ENCODE measurements at regions not wholly inside any gene's neighbourhood (a gene's known extent, or its start where the extent isn't known, plus 50 kb on each side); places are given as distances from the start of the nearest gene placed in this dataset.

GRCh38 chr22:48866906-48867681 is 960.6 kb downstream of the BRD1 start:
- no peak for DNase-seq (ENCODE audit: low read depth in 1 of 2, low spot score in 1 of 2)
- no peak for TF ChIP-seq JUND (IDR thresholded peaks at IDR 0.05; ENCODE audit: low read depth)
- in situ Hi-C loops (cut with HindIII; ENCODE audit: low pct_unique_long_range_greater_than_20kb, low sequenced_read_pairs) = no loop called here

GRCh38 chr22:48864748-48865147 is 962.9 kb downstream of the BRD1 start:
- in situ Hi-C loops (cut with HindIII; ENCODE audit: low pct_unique_long_range_greater_than_20kb, low sequenced_read_pairs) = no loop called here
- no peak for DNase-seq (ENCODE audit: low read depth in 1 of 2, low spot score in 1 of 2)
- no peak for TF ChIP-seq JUND (IDR thresholded peaks at IDR 0.05; ENCODE audit: low read depth)

- in situ Hi-C loops (cut with HindIII; ENCODE audit: low pct_unique_long_range_greater_than_20kb, low sequenced_read_pairs) = no loop called here
- no peak for TF ChIP-seq JUND (IDR thresholded peaks at IDR 0.05; ENCODE audit: low read depth)
- DNase-seq (ENCODE audit: low read depth in 1 of 2, low spot score in 1 of 2) = no peak
Observed at GRCh38 chr22:48863965-48864528, 963.6 kb downstream of the BRD1 start.

- in situ Hi-C loops (cut with HindIII; ENCODE audit: low pct_unique_long_range_greater_than_20kb, low sequenced_read_pairs) = no loop called here
Observed at GRCh38 chr22:48860557-48860956, 967.1 kb downstream of the BRD1 start.

GRCh38 chr22:48858856-48859255 is 968.8 kb downstream of the BRD1 start:
- no peak for DNase-seq (ENCODE audit: low read depth in 1 of 2, low spot score in 1 of 2)
- no peak for TF ChIP-seq JUND (IDR thresholded peaks at IDR 0.05; ENCODE audit: low read depth)
- in situ Hi-C loops (cut with HindIII; ENCODE audit: low pct_unique_long_range_greater_than_20kb, low sequenced_read_pairs) = no loop called here

More at GRCh38 chr22:48860557-48860956, 967.1 kb downstream of the BRD1 start:
- no peak for DNase-seq (ENCODE audit: low read depth in 1 of 2, low spot score in 1 of 2)
- no peak for TF ChIP-seq JUND (IDR thresholded peaks at IDR 0.05; ENCODE audit: low read depth)

GRCh38 chr22:48858121-48858520 is 969.6 kb downstream of the BRD1 start:
- in situ Hi-C loops (cut with HindIII; ENCODE audit: low pct_unique_long_range_greater_than_20kb, low sequenced_read_pairs) = no loop called here
- no peak for DNase-seq (ENCODE audit: low read depth in 1 of 2, low spot score in 1 of 2)

GRCh38 chr22:48857202-48857805 is 970.4 kb downstream of the BRD1 start:
- in situ Hi-C loops (cut with HindIII; ENCODE audit: low pct_unique_long_range_greater_than_20kb, low sequenced_read_pairs) = no loop called here
- no peak for TF ChIP-seq JUND (IDR thresholded peaks at IDR 0.05; ENCODE audit: low read depth)
- no peak for DNase-seq (ENCODE audit: low read depth in 1 of 2, low spot score in 1 of 2)

More at GRCh38 chr22:48858121-48858520, 969.6 kb downstream of the BRD1 start:
- no peak for TF ChIP-seq JUND (IDR thresholded peaks at IDR 0.05; ENCODE audit: low read depth)

GRCh38 chr22:48856308-48856615 is 971.4 kb downstream of the BRD1 start:
- no peak for DNase-seq (ENCODE audit: low read depth in 1 of 2, low spot score in 1 of 2)
- TF ChIP-seq JUND (IDR thresholded peaks at IDR 0.05; ENCODE audit: low read depth) = no peak
- in situ Hi-C loops (cut with HindIII; ENCODE audit: low pct_unique_long_range_greater_than_20kb, low sequenced_read_pairs) = no loop called here

GRCh38 chr22:48855593-48856307 is 971.9 kb downstream of the BRD1 start:
- in situ Hi-C loops (cut with HindIII; ENCODE audit: low pct_unique_long_range_greater_than_20kb, low sequenced_read_pairs) = no loop called here
- no peak for DNase-seq (ENCODE audit: low read depth in 1 of 2, low spot score in 1 of 2)
- no peak for TF ChIP-seq JUND (IDR thresholded peaks at IDR 0.05; ENCODE audit: low read depth)

- DNase-seq (ENCODE audit: low read depth in 1 of 2, low spot score in 1 of 2) = no peak
- in situ Hi-C loops (cut with HindIII; ENCODE audit: low pct_unique_long_range_greater_than_20kb, low sequenced_read_pairs) = no loop called here
Observed at GRCh38 chr22:48855013-48855412, 972.7 kb downstream of the BRD1 start.

GRCh38 chr22:48853627-48854240 is 973.9 kb downstream of the BRD1 start:
- in situ Hi-C loops (cut with HindIII; ENCODE audit: low pct_unique_long_range_greater_than_20kb, low sequenced_read_pairs) = no loop called here

More at GRCh38 chr22:48855013-48855412, 972.7 kb downstream of the BRD1 start:
- TF ChIP-seq JUND (IDR thresholded peaks at IDR 0.05; ENCODE audit: low read depth) = no peak

GRCh38 chr22:48851933-48852549 is 975.6 kb downstream of the BRD1 start:
- TF ChIP-seq JUND (IDR thresholded peaks at IDR 0.05; ENCODE audit: low read depth) = no peak
- in situ Hi-C loops (cut with HindIII; ENCODE audit: low pct_unique_long_range_greater_than_20kb, low sequenced_read_pairs) = no loop called here
- no peak for DNase-seq (ENCODE audit: low read depth in 1 of 2, low spot score in 1 of 2)

More at GRCh38 chr22:48853627-48854240, 973.9 kb downstream of the BRD1 start:
- TF ChIP-seq JUND (IDR thresholded peaks at IDR 0.05; ENCODE audit: low read depth) = no peak
- DNase-seq (ENCODE audit: low read depth in 1 of 2, low spot score in 1 of 2) = no peak
